AG09309 (cell line): ENCODE measurements at regions not wholly inside any gene's neighbourhood (a gene's known extent, or its start where the extent isn't known, plus 50 kb on each side); places are given as distances from the start of the nearest gene placed in this dataset.

Experiments used
- DNase-seq: peaks from one replicate; pipeline ENCODE4 v3.0.0-alpha.2; 2010; ENCODE audit warnings: low read depth
- H3K4me3 ChIP-seq: 2 replicates; pipeline ENCODE4 v1.5.1; 2011; ENCODE audit warnings: mild to moderate bottlenecking, low read depth, low read length, moderate library complexity; ENCODE audit not compliant: control insufficient read depth
- TF ChIP-seq, protein P1 (sequence below): IDR thresholded peaks from 2 replicates; pipeline ENCODE4 v1.5.1; 2011; ENCODE audit warnings: mild to moderate bottlenecking, low read depth, low read length, inconsistent platforms; ENCODE audit not compliant: insufficient read depth, control insufficient read depth; ENCODE audit errors: missing control alignments

GRCh38 chr3:73695841-73696240, 71.1 kb upstream of the PDZRN3 start:
- DNase-seq = no peak
- H3K4me3 ChIP-seq = no peak overlapping the region
- TF ChIP-seq, protein P1, sequence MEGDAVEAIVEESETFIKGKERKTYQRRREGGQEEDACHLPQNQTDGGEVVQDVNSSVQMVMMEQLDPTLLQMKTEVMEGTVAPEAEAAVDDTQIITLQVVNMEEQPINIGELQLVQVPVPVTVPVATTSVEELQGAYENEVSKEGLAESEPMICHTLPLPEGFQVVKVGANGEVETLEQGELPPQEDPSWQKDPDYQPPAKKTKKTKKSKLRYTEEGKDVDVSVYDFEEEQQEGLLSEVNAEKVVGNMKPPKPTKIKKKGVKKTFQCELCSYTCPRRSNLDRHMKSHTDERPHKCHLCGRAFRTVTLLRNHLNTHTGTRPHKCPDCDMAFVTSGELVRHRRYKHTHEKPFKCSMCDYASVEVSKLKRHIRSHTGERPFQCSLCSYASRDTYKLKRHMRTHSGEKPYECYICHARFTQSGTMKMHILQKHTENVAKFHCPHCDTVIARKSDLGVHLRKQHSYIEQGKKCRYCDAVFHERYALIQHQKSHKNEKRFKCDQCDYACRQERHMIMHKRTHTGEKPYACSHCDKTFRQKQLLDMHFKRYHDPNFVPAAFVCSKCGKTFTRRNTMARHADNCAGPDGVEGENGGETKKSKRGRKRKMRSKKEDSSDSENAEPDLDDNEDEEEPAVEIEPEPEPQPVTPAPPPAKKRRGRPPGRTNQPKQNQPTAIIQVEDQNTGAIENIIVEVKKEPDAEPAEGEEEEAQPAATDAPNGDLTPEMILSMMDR = no peak

- TF ChIP-seq, protein P1 = no peak
Observed at GRCh38 chr3:73694983-73695757, 70.4 kb upstream of the PDZRN3 start.

GRCh38 chr3:73687106-73688004, 62.6 kb upstream of the PDZRN3 start:
- peak; percentile 46 for DNase-seq

More at GRCh38 chr3:73694983-73695757, 70.4 kb upstream of the PDZRN3 start:
- no peak for DNase-seq
- H3K4me3 ChIP-seq = no peak overlapping the region

GRCh38 chr3:73685061-73685460, 60.3 kb upstream of the PDZRN3 start:
- TF ChIP-seq, protein P1 = no peak
- no peak overlapping the region for H3K4me3 ChIP-seq

More at GRCh38 chr3:73687106-73688004, 62.6 kb upstream of the PDZRN3 start:
- no peak overlapping the region for H3K4me3 ChIP-seq
- TF ChIP-seq, protein P1 = no peak

DNA sequence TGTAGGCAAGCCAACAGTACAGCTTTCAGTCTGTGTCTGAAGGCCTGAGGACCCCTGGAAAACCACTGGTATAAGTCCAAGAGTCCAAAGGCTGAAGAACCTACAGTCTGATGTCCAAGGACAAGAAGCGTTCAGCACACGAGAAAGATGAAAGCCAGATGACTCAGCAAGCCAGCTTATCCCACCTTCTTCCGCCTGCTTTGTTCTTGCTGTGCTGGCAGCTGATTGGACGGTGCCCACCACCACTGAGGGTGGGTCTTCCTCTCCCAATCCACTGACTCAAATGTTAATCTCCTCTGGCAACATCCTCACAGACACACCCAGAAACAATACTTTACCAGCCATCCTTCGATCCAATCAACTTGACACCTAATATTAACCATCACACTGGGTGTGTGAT, 59.0 kb upstream of the PDZRN3 start:
- no peak overlapping the region for H3K4me3 ChIP-seq
- DNase-seq = no peak
- TF ChIP-seq, protein P1 = no peak

More at GRCh38 chr3:73685061-73685460, 60.3 kb upstream of the PDZRN3 start:
- no peak for DNase-seq

DNA sequence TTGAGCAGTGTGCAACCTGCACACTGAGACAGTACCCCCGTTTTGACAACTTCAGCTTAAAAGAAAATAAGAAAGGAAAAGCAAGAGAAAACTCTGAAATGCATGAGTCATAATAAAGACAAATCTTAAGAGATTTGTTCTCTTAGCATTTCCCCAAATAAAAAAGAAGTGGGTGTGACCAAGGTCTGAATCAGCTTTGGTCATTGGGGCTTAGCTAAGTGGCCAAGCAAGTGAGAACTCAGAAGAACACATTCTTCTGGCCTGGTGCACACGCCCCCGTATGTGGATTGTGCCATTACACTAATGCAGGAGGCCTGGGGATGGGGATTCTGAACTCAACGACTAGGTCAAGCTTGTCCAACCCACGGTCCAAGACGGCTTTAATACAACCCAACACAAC, 56.9 kb upstream of the PDZRN3 start:
- H3K4me3 ChIP-seq = no peak overlapping the region
- DNase-seq = peak; percentile 57
- TF ChIP-seq, protein P1 = no peak
